Activated CD4-positive, alpha-beta memory T cell treated with anti-CD3 and anti-CD28 coated beads for 36 hours (primary cell): ENCODE measurements at regions not wholly inside any gene's neighbourhood (a gene's known extent, or its start where the extent isn't known, plus 50 kb on each side); places are given as distances from the start of the nearest gene placed in this dataset.

Source experiments
- CTCF ChIA-PET: fragments of 350-600 bp; sonication (Branson Sonifier 250); formaldehyde crosslinking; loops from one replicate; lab custom pipeline; 2021; ENCODE audit warnings: antibody characterized with exemption, inconsistent platforms; lab: Charles Lee
- POLR2A ChIA-PET: fragments of 350-600 bp; sonication (Branson Sonifier 250); formaldehyde crosslinking; loops from one replicate; lab custom pipeline; 2021; ENCODE audit warnings: antibody characterized with exemption; lab: Charles Lee
- DNase-seq: peaks from one replicate; pipeline ENCODE4 v3.0.0-alpha.2; 2020
- H3K27ac Mint-ChIP-seq: one replicate; pipeline ENCODE4 v1.8.0; 2021; ENCODE audit warnings: mixed read lengths
- H3K27me3 Mint-ChIP-seq: one replicate; pipeline ENCODE4 v1.8.0; 2021; ENCODE audit warnings: mixed read lengths
- H3K36me3 Mint-ChIP-seq: one replicate; pipeline ENCODE4 v1.8.0; 2021; ENCODE audit warnings: mixed read lengths
- H3K4me1 Mint-ChIP-seq: one replicate; pipeline ENCODE4 v1.8.0; 2021; ENCODE audit warnings: low read depth, mixed read lengths
- H3K4me3 Mint-ChIP-seq: one replicate; pipeline ENCODE4 v1.8.0; 2021; ENCODE audit warnings: mild to moderate bottlenecking, mixed read lengths
- H3K9me3 Mint-ChIP-seq: one replicate; pipeline ENCODE4 v1.8.0; 2021; ENCODE audit warnings: mixed read lengths
- intact Hi-C: fragments of 100-400 bp; cut with micrococcal nuclease; formaldehyde crosslinking; loops from one replicate; pipeline ENCODE4 v1.15.1; 2023

DNA sequence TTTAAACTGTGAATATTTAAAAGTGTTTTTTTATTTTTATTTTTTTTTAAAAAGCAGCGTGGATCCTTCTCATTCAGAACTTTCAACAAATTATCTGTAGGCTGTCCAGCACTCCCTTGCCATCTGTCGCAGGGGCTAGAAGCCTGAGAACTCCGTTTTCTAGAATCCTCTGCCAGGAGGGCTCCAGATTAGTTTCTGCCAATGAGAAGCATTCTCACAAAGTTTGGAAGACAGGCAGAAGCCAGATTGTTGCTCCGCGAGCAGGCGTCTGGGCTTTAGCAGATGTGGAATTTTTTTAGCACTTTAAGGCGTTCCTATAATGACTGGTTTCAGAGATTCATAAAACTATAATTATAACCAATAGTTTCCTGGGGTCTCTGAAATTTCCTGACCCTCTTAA is 220.9 kb upstream of the KIAA1217 start:
- Mint-ChIP-seq H3K4me3 (no peak overlapping the region), H3K9me3 (peaks cover 11% of the 10 kb centered on the region), H3K4me1 (no peaks in the 10 kb centered on the region), H3K27me3 (no peaks in the 10 kb centered on the region), H3K27ac (no peak overlapping the region), H3K36me3 (no peaks in the 10 kb centered on the region)
- intact Hi-C loops, result no loop called here
- DNase-seq, result no peak
- CTCF ChIA-PET, result interaction anchor here (0.9 kb wide), 2 partner anchors 126 to 531 kb away, joined by 3 read pairs; no protein-coding TSS in a partner anchor
- POLR2A ChIA-PET, result no interaction called here

DNA sequence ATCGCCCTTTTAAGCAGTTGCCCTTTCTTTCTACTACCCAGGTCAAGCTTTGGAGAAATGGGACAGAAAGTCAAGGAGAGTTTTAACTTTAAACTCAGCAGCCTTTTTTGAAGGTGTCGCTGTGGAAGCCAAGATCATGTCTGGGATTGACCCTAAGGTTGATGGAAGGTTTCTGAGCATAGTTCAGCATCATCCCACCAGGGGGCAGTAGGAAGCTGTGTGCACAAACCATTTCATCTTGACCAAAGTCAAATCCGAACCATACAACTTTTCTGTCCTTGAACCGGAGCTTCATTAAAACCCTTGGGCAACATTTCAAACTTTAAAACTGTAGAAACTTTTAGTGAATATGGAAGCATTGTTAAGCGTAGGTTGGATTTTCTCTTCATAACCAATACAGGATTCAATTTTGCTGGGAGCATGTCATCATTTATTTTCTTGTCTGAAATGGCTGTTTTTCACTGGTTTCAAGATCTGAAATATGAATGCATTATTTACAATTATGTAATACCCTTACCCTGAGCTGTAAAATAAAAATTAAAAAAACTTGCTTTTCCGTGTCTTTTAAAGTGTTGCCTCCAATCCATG is 214.4 kb upstream of the KIAA1217 start:
- H3K9me3 Mint-ChIP-seq, result no peaks in the 10 kb centered on the region
- intact Hi-C loops, result loop anchor here (1.0 kb wide), 3 partner anchors 203 to 525 kb away; no protein-coding TSS in a partner anchor
- no peak overlapping the region for H3K4me3 Mint-ChIP-seq
- H3K27ac Mint-ChIP-seq, result no peak overlapping the region
- no peaks in the 10 kb centered on the region for H3K36me3 Mint-ChIP-seq
- H3K4me1 Mint-ChIP-seq, result no peaks in the 10 kb centered on the region
- peak; percentile 43 for DNase-seq
- ChIA-PET POLR2A (no interaction called here), CTCF (interaction anchor here (0.6 to 3.3 kb wide), 16 partner anchors 9 to 725 kb away, joined by 3 to 22 read pairs (median 3); no protein-coding TSS in a partner anchor)
- H3K27me3 Mint-ChIP-seq, result peaks cover 4% of the 10 kb centered on the region

DNA sequence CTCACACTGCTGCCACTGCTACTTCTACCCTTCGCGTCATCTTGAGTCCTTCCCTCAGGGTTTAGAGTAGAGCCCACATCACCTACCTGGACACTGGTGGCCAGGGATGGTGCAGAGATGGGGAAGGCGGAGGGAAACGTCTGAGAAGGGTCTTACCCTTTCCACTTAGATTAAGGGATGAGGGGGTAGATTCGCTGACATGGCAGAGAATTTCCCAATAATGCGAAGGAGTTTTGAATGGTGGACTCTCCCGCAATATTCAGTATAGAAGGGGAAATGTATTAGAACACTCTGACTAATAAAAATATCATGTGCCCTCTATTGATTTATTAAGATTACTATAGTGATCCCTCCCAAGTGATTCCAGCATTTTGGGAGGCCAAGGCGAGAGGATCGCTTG is 209.5 kb upstream of the KIAA1217 start:
- no peak for DNase-seq
- Mint-ChIP-seq H3K4me1 (no peaks in the 10 kb centered on the region), H3K9me3 (no peaks in the 10 kb centered on the region), H3K27ac (no peak overlapping the region), H3K36me3 (no peaks in the 10 kb centered on the region), H3K4me3 (no peak overlapping the region), H3K27me3 (peaks cover 4% of the 10 kb centered on the region)
- ChIA-PET CTCF (no interaction called here), POLR2A (no interaction called here)
- intact Hi-C loops, result no loop called here

DNA sequence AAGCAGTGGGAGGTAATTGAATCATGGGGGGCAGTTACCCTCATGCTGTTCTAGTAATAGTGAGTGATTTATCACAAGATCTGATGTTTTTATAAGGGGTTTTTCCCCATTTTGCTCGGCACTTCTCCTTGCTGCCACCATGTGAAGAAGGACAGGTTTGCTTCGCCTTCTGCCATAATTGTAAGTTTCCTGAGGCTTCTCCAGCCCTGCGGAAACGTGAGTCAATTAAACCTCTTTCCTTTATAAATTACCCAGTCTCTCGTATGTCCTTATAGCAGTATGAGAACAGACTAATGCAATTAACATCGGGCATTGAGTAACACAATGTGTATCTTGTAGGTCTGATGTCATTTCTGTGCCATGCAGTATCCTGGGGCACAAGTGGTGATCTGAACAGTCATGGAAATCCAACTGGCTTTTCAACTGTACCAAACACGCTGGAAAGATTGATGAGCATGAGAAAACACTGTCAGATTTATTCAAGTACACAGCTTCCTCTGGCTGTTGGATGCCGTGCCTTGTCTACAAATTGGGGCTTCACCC is 208.6 kb upstream of the KIAA1217 start:
- no peak overlapping the region for H3K27ac Mint-ChIP-seq
- H3K4me1 Mint-ChIP-seq, result no peaks in the 10 kb centered on the region
- H3K36me3 Mint-ChIP-seq, result no peaks in the 10 kb centered on the region
- DNase-seq, result no peak
- intact Hi-C loops, result no loop called here
- CTCF ChIA-PET, result no interaction called here
- POLR2A ChIA-PET, result no interaction called here
- H3K27me3 Mint-ChIP-seq, result peaks cover 4% of the 10 kb centered on the region
- no peaks in the 10 kb centered on the region for H3K9me3 Mint-ChIP-seq
- H3K4me3 Mint-ChIP-seq, result no peak overlapping the region

DNA sequence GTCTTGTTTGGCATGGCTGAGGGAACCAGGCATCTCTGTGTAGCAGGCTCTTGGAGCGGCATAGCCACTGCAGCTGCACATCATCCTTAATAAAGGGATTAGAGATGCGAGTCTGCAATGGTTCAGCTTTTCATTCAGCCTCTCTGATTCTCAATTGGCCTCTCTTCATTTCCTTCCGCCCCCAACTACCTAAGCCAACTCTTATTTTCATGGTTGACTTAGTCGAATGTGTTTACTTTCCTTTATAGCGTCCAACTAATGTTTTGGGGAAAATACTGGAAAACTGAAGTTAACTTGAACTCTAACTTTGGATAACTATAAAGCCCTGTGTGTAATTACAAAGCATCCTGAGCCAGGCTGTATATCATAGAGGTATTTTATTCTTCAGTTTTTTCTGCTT is 202.2 kb upstream of the KIAA1217 start:
- Mint-ChIP-seq H3K27ac (no peak overlapping the region), H3K9me3 (no peaks in the 10 kb centered on the region), H3K4me3 (no peak overlapping the region), H3K4me1 (no peaks in the 10 kb centered on the region), H3K27me3 (peaks cover 5% of the 10 kb centered on the region), H3K36me3 (no peaks in the 10 kb centered on the region)
- intact Hi-C loops, result no loop called here
- DNase-seq, result no peak
- ChIA-PET POLR2A (no interaction called here), CTCF (no interaction called here)

DNA sequence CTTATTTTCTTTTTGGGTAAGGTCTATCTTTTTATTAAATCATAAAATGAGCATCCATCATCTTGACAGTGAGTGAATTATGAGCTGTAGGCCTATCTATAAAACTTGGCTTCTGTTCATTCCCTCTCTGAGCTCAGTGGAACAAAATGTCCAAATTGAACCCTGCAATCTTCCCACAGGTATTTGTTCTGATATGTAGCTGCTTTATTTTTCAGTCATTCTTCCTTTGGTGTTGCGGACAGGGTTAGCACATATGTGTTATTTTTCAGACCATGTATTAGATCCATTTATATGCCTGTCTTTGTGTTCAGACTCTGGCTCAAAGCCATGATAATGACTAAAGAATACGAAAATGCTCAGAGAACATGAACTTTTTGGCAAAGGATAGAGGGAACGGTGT is 201.6 kb upstream of the KIAA1217 start:
- Mint-ChIP-seq H3K36me3 (no peaks in the 10 kb centered on the region), H3K9me3 (no peaks in the 10 kb centered on the region), H3K4me1 (no peaks in the 10 kb centered on the region), H3K4me3 (no peak overlapping the region), H3K27me3 (peaks cover 5% of the 10 kb centered on the region), H3K27ac (no peak overlapping the region)
- no peak for DNase-seq
- intact Hi-C loops, result no loop called here
- POLR2A ChIA-PET, result no interaction called here
- CTCF ChIA-PET, result no interaction called here

DNA sequence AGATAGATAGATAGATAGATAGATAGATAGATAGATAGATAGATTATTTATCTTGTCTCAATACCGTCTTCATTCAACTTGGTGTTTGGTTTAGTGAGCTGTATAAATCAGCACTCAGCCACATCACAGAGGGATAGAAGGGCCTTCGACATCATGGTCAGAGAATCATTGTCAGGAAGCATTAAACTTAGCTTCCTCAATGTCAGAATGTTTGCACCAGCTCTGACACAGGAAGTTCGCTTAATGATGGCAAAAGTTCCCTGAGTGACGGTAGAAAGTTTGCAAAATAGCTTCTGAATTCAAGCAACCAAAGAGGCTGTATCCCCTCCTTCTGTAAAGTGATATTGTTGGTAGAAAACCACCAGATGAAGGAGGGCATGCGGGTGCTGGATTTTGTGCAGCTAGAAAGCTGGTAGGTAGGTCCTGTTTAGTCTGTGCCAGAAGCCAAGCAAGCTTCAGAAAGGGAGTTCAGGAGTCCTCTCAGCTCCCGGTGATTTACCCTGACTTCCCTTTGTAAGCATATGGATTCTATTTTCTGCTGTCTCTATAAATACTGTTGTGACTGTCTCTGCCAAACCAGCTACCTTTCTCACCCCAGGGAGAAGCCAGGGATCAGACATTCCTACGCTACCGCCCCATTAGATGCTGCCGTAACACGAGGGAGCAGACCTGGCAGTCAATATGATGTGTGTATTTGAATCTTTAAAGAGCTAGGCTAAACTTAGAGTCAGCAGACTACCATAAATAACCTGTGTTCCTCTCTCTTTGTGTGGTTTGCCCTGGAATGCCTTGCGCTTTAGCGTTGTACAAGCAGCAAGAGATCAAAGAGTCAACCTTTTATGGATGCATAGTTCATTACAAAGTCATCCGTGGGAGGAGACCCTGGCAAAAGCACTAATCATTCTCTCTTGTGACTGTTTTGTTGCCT is 200.5 kb upstream of the KIAA1217 start:
- H3K4me1 Mint-ChIP-seq, result no peaks in the 10 kb centered on the region
- no peaks in the 10 kb centered on the region for H3K36me3 Mint-ChIP-seq
- H3K4me3 Mint-ChIP-seq, result no peak overlapping the region
- no peak for DNase-seq
- H3K27me3 Mint-ChIP-seq, result peaks cover 5% of the 10 kb centered on the region
- intact Hi-C loops, result no loop called here
- POLR2A ChIA-PET, result no interaction called here
- H3K9me3 Mint-ChIP-seq, result no peaks in the 10 kb centered on the region
- CTCF ChIA-PET, result interaction anchor here (0.7 to 1.0 kb wide), 3 partner anchors 14 to 510 kb away, joined by 3 read pairs; no protein-coding TSS in a partner anchor
- H3K27ac Mint-ChIP-seq, result no peak overlapping the region

DNA sequence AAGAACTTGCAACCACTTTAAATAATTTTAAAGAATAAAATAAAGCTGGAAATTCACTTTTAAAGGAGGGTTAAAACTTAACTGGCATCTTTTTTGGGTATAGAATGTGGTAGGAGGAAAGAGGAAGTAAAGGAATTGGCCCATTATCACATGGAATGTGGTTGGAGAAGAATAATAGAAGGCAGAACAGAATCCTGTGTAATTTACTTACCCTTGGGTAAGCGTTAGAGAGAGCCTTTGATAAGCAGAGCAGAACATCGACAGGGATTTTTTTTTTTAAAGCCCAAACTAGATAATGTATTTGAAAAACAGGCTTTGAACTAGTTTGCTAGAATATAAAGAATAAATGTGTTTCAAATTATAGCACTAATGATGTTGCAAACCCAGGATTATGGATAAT is 199.8 kb upstream of the KIAA1217 start:
- Mint-ChIP-seq H3K27me3 (peaks cover 7% of the 10 kb centered on the region), H3K27ac (no peak overlapping the region), H3K4me3 (no peak overlapping the region), H3K36me3 (no peaks in the 10 kb centered on the region), H3K4me1 (no peaks in the 10 kb centered on the region), H3K9me3 (no peaks in the 10 kb centered on the region)
- DNase-seq, result no peak
- POLR2A ChIA-PET, result no interaction called here
- CTCF ChIA-PET, result no interaction called here
- intact Hi-C loops, result no loop called here

DNA sequence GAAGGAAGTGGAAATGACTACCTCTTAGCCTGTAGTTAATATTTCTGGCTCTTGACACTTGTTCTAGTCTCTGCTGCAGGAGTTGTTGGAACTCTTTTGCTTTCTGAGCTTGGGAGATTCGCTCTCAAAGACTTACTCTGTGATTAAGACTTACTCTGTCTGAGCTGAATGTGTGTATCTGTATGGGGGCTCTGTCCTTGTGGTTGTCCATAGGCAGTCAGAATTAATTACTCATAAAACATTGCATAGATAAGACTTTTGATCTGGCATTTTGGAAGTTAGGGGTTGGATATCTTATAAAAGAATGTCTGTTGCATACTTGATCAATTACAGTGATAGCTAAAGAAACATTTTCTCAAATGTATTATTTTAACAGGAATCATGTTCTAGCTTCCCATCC is 199.2 kb upstream of the KIAA1217 start:
- intact Hi-C loops, result no loop called here
- H3K27ac Mint-ChIP-seq, result no peak overlapping the region
- H3K36me3 Mint-ChIP-seq, result no peaks in the 10 kb centered on the region
- no peaks in the 10 kb centered on the region for H3K9me3 Mint-ChIP-seq
- no peak overlapping the region for H3K4me3 Mint-ChIP-seq
- no peak for DNase-seq
- CTCF ChIA-PET, result no interaction called here
- H3K27me3 Mint-ChIP-seq, result peaks cover 7% of the 10 kb centered on the region
- no peaks in the 10 kb centered on the region for H3K4me1 Mint-ChIP-seq
- POLR2A ChIA-PET, result no interaction called here

DNA sequence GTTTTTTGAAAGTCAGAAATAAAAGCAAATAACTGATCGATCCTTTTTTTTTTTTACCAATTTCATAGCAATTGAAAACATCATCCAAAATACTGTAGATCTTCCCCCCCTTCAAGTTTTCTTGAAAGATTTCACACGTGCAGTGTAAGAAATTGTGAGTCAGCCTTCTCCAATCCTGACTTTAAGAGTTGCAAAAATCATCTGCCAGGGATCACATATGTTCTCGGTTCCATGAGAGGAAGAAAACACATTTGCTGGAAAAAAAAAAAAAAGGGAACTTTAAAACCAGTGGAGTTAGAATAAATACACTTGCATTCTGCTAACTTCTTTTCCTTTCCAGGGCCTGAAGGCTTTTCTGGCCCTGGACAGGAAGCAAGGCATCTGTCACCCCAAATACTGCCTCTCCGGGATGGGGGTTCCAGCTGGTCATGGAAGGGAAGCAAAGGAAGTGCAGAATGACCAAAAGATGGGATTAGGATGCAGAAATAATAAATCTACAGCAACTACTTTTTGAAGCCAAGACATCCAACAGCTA is 198.4 kb upstream of the KIAA1217 start:
- intact Hi-C loops, result no loop called here
- no peak for DNase-seq
- H3K27me3 Mint-ChIP-seq, result peaks cover 7% of the 10 kb centered on the region
- no peak overlapping the region for H3K4me3 Mint-ChIP-seq
- H3K4me1 Mint-ChIP-seq, result no peaks in the 10 kb centered on the region
- no peaks in the 10 kb centered on the region for H3K9me3 Mint-ChIP-seq
- POLR2A ChIA-PET, result no interaction called here
- H3K36me3 Mint-ChIP-seq, result no peaks in the 10 kb centered on the region
- CTCF ChIA-PET, result no interaction called here
- no peak overlapping the region for H3K27ac Mint-ChIP-seq

DNA sequence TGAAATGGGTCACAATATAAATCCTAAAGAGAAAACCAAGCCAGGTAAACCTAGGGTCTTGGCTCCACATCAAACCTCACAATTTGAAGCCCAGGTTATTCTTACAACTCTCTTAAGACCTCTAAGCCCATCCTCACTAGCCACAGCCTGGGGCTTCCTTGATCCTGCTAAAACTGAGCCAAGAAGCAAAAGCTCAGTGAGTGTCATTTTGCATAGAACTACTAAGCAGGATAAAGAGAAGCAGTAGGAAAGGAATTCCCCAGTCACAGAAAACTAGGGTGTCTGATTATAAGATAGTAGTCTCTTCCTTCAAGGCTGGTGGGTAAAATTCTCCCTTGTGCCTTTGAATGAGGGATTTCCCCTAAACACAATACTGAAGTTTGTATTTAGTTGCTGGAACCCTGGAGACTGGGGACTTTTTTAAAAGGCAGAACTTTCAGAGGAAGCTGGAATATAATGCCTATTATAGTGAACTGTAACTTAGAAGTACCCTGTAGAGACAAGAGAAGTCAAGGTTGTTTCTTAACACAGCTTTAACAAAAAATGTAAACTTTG is 196.6 kb upstream of the KIAA1217 start:
- no peaks in the 10 kb centered on the region for H3K36me3 Mint-ChIP-seq
- intact Hi-C loops, result no loop called here
- no peaks in the 10 kb centered on the region for H3K9me3 Mint-ChIP-seq
- H3K4me1 Mint-ChIP-seq, result no peaks in the 10 kb centered on the region
- H3K27me3 Mint-ChIP-seq, result peaks cover 7% of the 10 kb centered on the region
- POLR2A ChIA-PET, result no interaction called here
- no peak overlapping the region for H3K4me3 Mint-ChIP-seq
- CTCF ChIA-PET, result interaction anchor here (2.2 kb wide), 1 partner anchor 18 kb away, joined by 7 read pairs; no protein-coding TSS in a partner anchor
- no peak for DNase-seq
- H3K27ac Mint-ChIP-seq, result no peak overlapping the region

DNA sequence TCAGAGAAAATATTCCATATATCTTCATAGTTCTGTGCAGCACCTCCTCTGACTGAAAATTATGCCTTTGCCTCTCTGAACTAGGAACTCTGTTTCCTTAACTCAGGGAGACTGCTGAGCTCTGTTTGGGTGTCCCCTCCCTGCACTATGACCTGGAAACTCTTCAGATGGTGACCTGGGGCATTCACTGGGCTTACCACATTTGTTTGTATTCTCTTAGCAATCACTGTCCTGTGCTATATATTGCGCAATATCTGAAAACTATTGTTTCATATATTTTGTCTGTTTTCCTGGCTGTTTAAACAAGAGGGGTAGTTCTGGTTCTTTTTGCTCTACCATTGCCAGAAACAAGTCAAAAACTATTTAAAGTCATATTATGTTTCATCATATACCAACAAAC is 181.8 kb upstream of the KIAA1217 start:
- DNase-seq, result no peak
- no peaks in the 10 kb centered on the region for H3K4me1 Mint-ChIP-seq
- ChIA-PET CTCF (no interaction called here), POLR2A (no interaction called here)
- intact Hi-C loops, result no loop called here
- no peaks in the 10 kb centered on the region for H3K36me3 Mint-ChIP-seq
- no peaks in the 10 kb centered on the region for H3K27me3 Mint-ChIP-seq
- H3K4me3 Mint-ChIP-seq, result no peak overlapping the region
- no peaks in the 10 kb centered on the region for H3K9me3 Mint-ChIP-seq
- H3K27ac Mint-ChIP-seq, result no peak overlapping the region
